Panc1 (cell line): ENCODE measurements at regions not wholly inside any gene's neighbourhood (a gene's known extent, or its start where the extent isn't known, plus 50 kb on each side); places are given as distances from the start of the nearest gene placed in this dataset.

Source experiments
- POLR2AphosphoS5 ChIP-seq: IDR thresholded peaks from 2 replicates; pipeline ENCODE4 v1.6.1; 2012; ENCODE audit warnings: mild to moderate bottlenecking, low read depth, low read length, moderate library complexity
- SIN3A ChIP-seq: IDR thresholded peaks from 2 replicates; pipeline ENCODE4 v1.6.1; 2012; ENCODE audit warnings: low read depth, mild to moderate bottlenecking, low read length, moderate library complexity, borderline replicate concordance; ENCODE audit not compliant: insufficient read depth
- TCF7L2 ChIP-seq: IDR thresholded peaks from 2 replicates; pipeline ENCODE4 v1.6.1; 2011; ENCODE audit warnings: mild to moderate bottlenecking, low read depth, low read length, inconsistent platforms
- TF ChIP-seq, protein P1 (sequence below): fragments of 450-650 bp; IDR thresholded peaks from 2 replicates; pipeline ENCODE4 v1.5.1; 2017; ENCODE audit warnings: mild to moderate bottlenecking

DNA sequence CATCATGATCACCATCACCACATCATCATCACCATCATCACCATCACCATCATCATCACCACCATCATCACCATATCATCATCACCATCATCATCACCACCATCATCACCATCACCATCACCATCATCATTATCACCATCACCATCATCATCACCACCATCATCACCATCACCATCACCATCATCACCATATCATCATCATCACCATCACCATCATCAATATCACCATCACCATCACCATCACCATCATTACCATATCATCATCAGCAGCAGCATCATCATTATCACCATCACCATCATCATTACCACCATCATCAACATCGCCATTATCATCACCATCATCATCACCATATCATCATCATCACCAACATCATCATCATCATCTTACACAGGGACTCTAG, 351.1 kb downstream of the MIAT start:
- TF ChIP-seq, protein P1, sequence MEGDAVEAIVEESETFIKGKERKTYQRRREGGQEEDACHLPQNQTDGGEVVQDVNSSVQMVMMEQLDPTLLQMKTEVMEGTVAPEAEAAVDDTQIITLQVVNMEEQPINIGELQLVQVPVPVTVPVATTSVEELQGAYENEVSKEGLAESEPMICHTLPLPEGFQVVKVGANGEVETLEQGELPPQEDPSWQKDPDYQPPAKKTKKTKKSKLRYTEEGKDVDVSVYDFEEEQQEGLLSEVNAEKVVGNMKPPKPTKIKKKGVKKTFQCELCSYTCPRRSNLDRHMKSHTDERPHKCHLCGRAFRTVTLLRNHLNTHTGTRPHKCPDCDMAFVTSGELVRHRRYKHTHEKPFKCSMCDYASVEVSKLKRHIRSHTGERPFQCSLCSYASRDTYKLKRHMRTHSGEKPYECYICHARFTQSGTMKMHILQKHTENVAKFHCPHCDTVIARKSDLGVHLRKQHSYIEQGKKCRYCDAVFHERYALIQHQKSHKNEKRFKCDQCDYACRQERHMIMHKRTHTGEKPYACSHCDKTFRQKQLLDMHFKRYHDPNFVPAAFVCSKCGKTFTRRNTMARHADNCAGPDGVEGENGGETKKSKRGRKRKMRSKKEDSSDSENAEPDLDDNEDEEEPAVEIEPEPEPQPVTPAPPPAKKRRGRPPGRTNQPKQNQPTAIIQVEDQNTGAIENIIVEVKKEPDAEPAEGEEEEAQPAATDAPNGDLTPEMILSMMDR = no peak
- TF ChIP-seq TCF7L2 (no peak), SIN3A (no peak), POLR2AphosphoS5 (no peak)
